T-cell (primary cell): ENCODE measurements at regions not wholly inside any gene's neighbourhood (a gene's known extent, or its start where the extent isn't known, plus 50 kb on each side); places are given as distances from the start of the nearest gene placed in this dataset.

Source experiments
- ATAC-seq, 4 experiments: fragments of 200-7000 bp in 3 of 4; fragments of 150-1000 bp in 1 of 4; cut with Tn5 transposase; replicated peaks in 1 of 4; 1 replicate in 3 of 4; 2 replicates in 1 of 4; pipeline ENCODE4 v1.10.0; 2021; ENCODE audit warnings: moderate library complexity in 3 of 4, mild to moderate bottlenecking in 2 of 4, moderate number of reproducible peaks in 1 of 4
- CTCF ChIA-PET, 2 donors: fragments of 300-600 bp; sonication (Branson Sonifier 250); formaldehyde crosslinking; loops; one replicate each; lab custom pipeline; 2022; ENCODE audit warnings: antibody characterized with exemption in 2 of 2; lab: Charles Lee
- POLR2A ChIA-PET, 2 donors: fragments of 300-600 bp; sonication (Branson Sonifier 250); formaldehyde crosslinking; loops; one replicate each; lab custom pipeline; 2022; ENCODE audit warnings: antibody characterized with exemption in 2 of 2; lab: Charles Lee
- DNase-seq, 35 experiments: peaks; one replicate each; pipeline versions ENCODE4 v3.0.0 to v3.0.0-alpha.2; 2013 to 2023
- H3K27ac ChIP-seq: one replicate; pipeline ENCODE4 v1.5.1; 2013; ENCODE audit warnings: low read length
- H3K27me3 ChIP-seq, 2 experiments: replicated peaks in 1 of 2; 1 replicate in 1 of 2; 2 replicates in 1 of 2; pipeline versions ENCODE4 v1.6.1 to v1.7.0; 2013; ENCODE audit warnings: low read length in 1 of 2, mixed read lengths in 1 of 2; ENCODE audit not compliant: control insufficient read depth in 2 of 2, insufficient read depth in 2 of 2; ENCODE audit errors: extremely low read depth in 1 of 2
- H3K36me3 ChIP-seq, 2 donors: 1 replicate in 1 of 2; 2 replicates in 1 of 2; pipeline versions ENCODE4 v1.6.1 to v1.7.0; 2013; ENCODE audit warnings: low read length in 1 of 2; ENCODE audit not compliant: control insufficient read depth in 2 of 2, insufficient read depth in 1 of 2; ENCODE audit errors: extremely low read depth in 1 of 2
- H3K4me1 ChIP-seq, 2 experiments: 1 replicate in 1 of 2; 2 replicates in 1 of 2; pipeline versions ENCODE4 v1.6.1 to v1.7.0; 2013; ENCODE audit warnings: low read length in 2 of 2, mixed read lengths in 1 of 2; ENCODE audit not compliant: insufficient read depth in 2 of 2, control insufficient read depth in 1 of 2; ENCODE audit errors: extremely low read depth in 1 of 2
- H3K4me3 ChIP-seq, 2 donors: 1 replicate in 1 of 2; 2 replicates in 1 of 2; pipeline versions ENCODE4 v1.5.1 to v1.7.0; 2013; ENCODE audit warnings: mild to moderate bottlenecking in 2 of 2, low read length in 1 of 2, moderate library complexity in 1 of 2; ENCODE audit not compliant: control insufficient read depth in 1 of 2; ENCODE audit errors: extremely low read depth in 1 of 2
- H3K9me3 ChIP-seq: 2 replicates; pipeline ENCODE4 v1.7.0; 2013
- H3K27ac Mint-ChIP-seq, 2 donors: one replicate each; pipeline ENCODE4 v1.8.0; 2020 to 2021; ENCODE audit warnings: mild to moderate bottlenecking in 2 of 2, mixed read lengths in 2 of 2
- H3K27me3 Mint-ChIP-seq, 2 donors: one replicate each; pipeline ENCODE4 v1.8.0; 2021 to 2022; ENCODE audit warnings: mixed read lengths in 2 of 2
- H3K36me3 Mint-ChIP-seq: one replicate; pipeline ENCODE4 v1.8.0; 2021; ENCODE audit warnings: mixed read lengths
- H3K4me1 Mint-ChIP-seq, 3 donors: one replicate each; pipeline ENCODE4 v1.8.0; 2020 to 2022; ENCODE audit warnings: mixed read lengths in 3 of 3, mild to moderate bottlenecking in 1 of 3
- H3K4me3 Mint-ChIP-seq, 3 donors: one replicate each; pipeline ENCODE4 v1.8.0; 2020 to 2022; ENCODE audit warnings: mild to moderate bottlenecking in 3 of 3, mixed read lengths in 3 of 3, moderate library complexity in 3 of 3
- H3K9me3 Mint-ChIP-seq, 3 donors: one replicate each; pipeline ENCODE4 v1.8.0; 2020 to 2022; ENCODE audit warnings: mixed read lengths in 3 of 3
- WGBS: methylation state at CpG from one replicate; pipeline ENCODE4 v1.1.5; 2013; ENCODE audit warnings: missing lambda C conversion rate; ENCODE audit not compliant: insufficient coverage; 5-methylcytosine and 5-hydroxymethylcytosine counted together

- Histone ChIP-seq H3K4me3 (no peak overlapping the region), H3K36me3 (no peaks in the 10 kb centered on the region), H3K4me1 (no peaks in the 10 kb centered on the region), H3K27me3 (peaks cover 0 to 3% of the 10 kb centered on the region in 2 experiments), H3K9me3 (no peaks in the 10 kb centered on the region), H3K27ac (no peak overlapping the region)
- Mint-ChIP-seq H3K9me3 (no peaks in the 10 kb centered on the region), H3K27ac (no peak overlapping the region), H3K4me3 (no peak overlapping the region), H3K36me3 (no peaks in the 10 kb centered on the region), H3K27me3 (peaks cover 29 to 33% of the 10 kb centered on the region in 2 donors), H3K4me1 (no peaks in the 10 kb centered on the region)
- DNase-seq (no peak), ATAC-seq (no peak)
- ChIA-PET CTCF (no interaction called here), POLR2A (no interaction called here)
- WGBS, result 80% methylated on average over 3 of the region's 3 CpGs
Observed at GRCh38 chr17:55668312-55668920, 54.2 kb downstream of the TMEM100 start.

GRCh38 chr17:55666806-55667205 lies 55.9 kb downstream of the TMEM100 start:
- Histone ChIP-seq H3K27ac (no peak overlapping the region), H3K4me1 (no peaks in the 10 kb centered on the region), H3K36me3 (no peaks in the 10 kb centered on the region), H3K4me3 (no peak overlapping the region), H3K9me3 (no peaks in the 10 kb centered on the region), H3K27me3 (peaks cover 0 to 3% of the 10 kb centered on the region in 2 experiments)
- Mint-ChIP-seq H3K27me3 (peaks cover 35 to 38% of the 10 kb centered on the region in 2 donors), H3K27ac (no peak overlapping the region), H3K36me3 (no peaks in the 10 kb centered on the region), H3K4me3 (no peak overlapping the region), H3K4me1 (no peaks in the 10 kb centered on the region), H3K9me3 (no peaks in the 10 kb centered on the region)
- DNase-seq (no peak), ATAC-seq (no peak)
- ChIA-PET POLR2A (no interaction called here), CTCF (no interaction called here)
- no CpG with 5 or more reads among the region's 2 CpGs for WGBS

GRCh38 chr17:55664287-55664686 lies 58.4 kb downstream of the TMEM100 start:
- Mint-ChIP-seq H3K4me1 (no peaks in the 10 kb centered on the region), H3K36me3 (no peaks in the 10 kb centered on the region), H3K27ac (no peak overlapping the region), H3K9me3 (no peaks in the 10 kb centered on the region), H3K4me3 (no peak overlapping the region), H3K27me3 (peaks cover 27 to 40% of the 10 kb centered on the region in 2 donors)
- Histone ChIP-seq H3K27ac (no peak overlapping the region), H3K27me3 (peaks cover 0 to 3% of the 10 kb centered on the region in 2 experiments), H3K36me3 (no peaks in the 10 kb centered on the region), H3K4me1 (no peaks in the 10 kb centered on the region), H3K4me3 (no peak overlapping the region), H3K9me3 (no peaks in the 10 kb centered on the region)
- DNase-seq (peak in 1 of 35 experiments; percentile 9), ATAC-seq (no peak)
- no CpG with 5 or more reads among the region's 3 CpGs for WGBS
- ChIA-PET POLR2A (no interaction called here), CTCF (no interaction called here)

GRCh38 chr17:55663400-55663799 lies 59.3 kb downstream of the TMEM100 start:
- Histone ChIP-seq H3K4me1 (no peaks in the 10 kb centered on the region), H3K36me3 (no peaks in the 10 kb centered on the region), H3K4me3 (no peak overlapping the region), H3K9me3 (no peaks in the 10 kb centered on the region), H3K27me3 (peaks cover 0 to 1% of the 10 kb centered on the region in 2 experiments), H3K27ac (no peak overlapping the region)
- ChIA-PET CTCF (no interaction called here), POLR2A (no interaction called here)
- Mint-ChIP-seq H3K27me3 (peaks cover 22 to 40% of the 10 kb centered on the region in 2 donors), H3K4me3 (no peak overlapping the region), H3K4me1 (no peaks in the 10 kb centered on the region), H3K27ac (no peak overlapping the region), H3K9me3 (no peaks in the 10 kb centered on the region), H3K36me3 (no peaks in the 10 kb centered on the region)
- no peak for DNase-seq
- no peak for ATAC-seq

- Mint-ChIP-seq H3K27ac (peak overlapping the region in 1 of 2 donors; percentile 21), H3K27me3 (peaks cover 21 to 38% of the 10 kb centered on the region in 2 donors), H3K36me3 (no peaks in the 10 kb centered on the region), H3K4me3 (no peak overlapping the region), H3K4me1 (no peaks in the 10 kb centered on the region), H3K9me3 (no peaks in the 10 kb centered on the region)
- no peak for ATAC-seq
- Histone ChIP-seq H3K27me3 (no peaks in the 10 kb centered on the region), H3K4me3 (no peak overlapping the region), H3K9me3 (no peaks in the 10 kb centered on the region), H3K4me1 (no peaks in the 10 kb centered on the region), H3K27ac (no peak overlapping the region), H3K36me3 (no peaks in the 10 kb centered on the region)
- CTCF ChIA-PET, result interaction anchor here in 1 of 2 donors (0.5 kb wide), 1 partner anchor 19 kb away, joined by 3 read pairs; no protein-coding TSS in a partner anchor
- DNase-seq, result no peak
- POLR2A ChIA-PET, result no interaction called here
- 82% methylated on average over 2 of the region's 10 CpGs for WGBS
Observed at GRCh38 chr17:55661963-55662834, 60.5 kb downstream of the TMEM100 start.

GRCh38 chr17:55661256-55661758 lies 61.4 kb downstream of the TMEM100 start:
- Histone ChIP-seq H3K4me1 (no peaks in the 10 kb centered on the region), H3K9me3 (no peaks in the 10 kb centered on the region), H3K27ac (no peak overlapping the region), H3K4me3 (no peak overlapping the region), H3K27me3 (no peaks in the 10 kb centered on the region), H3K36me3 (no peaks in the 10 kb centered on the region)
- no CpG with 5 or more reads among the region's 2 CpGs for WGBS
- H3K9me3 Mint-ChIP-seq, result no peaks in the 10 kb centered on the region
- H3K4me3 Mint-ChIP-seq, result no peak overlapping the region
- H3K36me3 Mint-ChIP-seq, result no peaks in the 10 kb centered on the region
- no peak for DNase-seq
- no peak overlapping the region for H3K27ac Mint-ChIP-seq
- CTCF ChIA-PET, result no interaction called here
- POLR2A ChIA-PET, result no interaction called here
- H3K27me3 Mint-ChIP-seq, result peaks cover 18 to 35% of the 10 kb centered on the region in 2 donors
- no peak for ATAC-seq
- H3K4me1 Mint-ChIP-seq, result no peaks in the 10 kb centered on the region
